Esophagus muscularis mucosa (tissue), 4 donors: ENCODE measurements at regions not wholly inside any gene's neighbourhood (a gene's known extent, or its start where the extent isn't known, plus 50 kb on each side); places are given as distances from the start of the nearest gene placed in this dataset.

ENCODE experiments used
- EP300 ChIP-seq: sonication (generic); formaldehyde crosslinking; IDR thresholded peaks from one replicate; pipeline ENCODE4 v1.6.1; 2017; ENCODE audit warnings: antibody characterized with exemption
- POLR2A ChIP-seq: fragments of 450-650 bp; IDR thresholded peaks from one replicate; pipeline ENCODE4 v1.6.1; 2017; ENCODE audit warnings: antibody characterized with exemption, moderate library complexity, mild to moderate bottlenecking, low read depth
- TF ChIP-seq, protein P1 (sequence below), 3 experiments: fragments of 200-600 bp in 2 of 3; fragments of 450-650 bp in 1 of 3; sonication (generic) in 2 of 3; IDR thresholded peaks; one replicate each; pipeline ENCODE4 v1.5.1; 2017 to 2019; ENCODE audit warnings: antibody characterized with exemption in 3 of 3, mild to moderate bottlenecking in 2 of 3, moderate library complexity in 1 of 3

DNA sequence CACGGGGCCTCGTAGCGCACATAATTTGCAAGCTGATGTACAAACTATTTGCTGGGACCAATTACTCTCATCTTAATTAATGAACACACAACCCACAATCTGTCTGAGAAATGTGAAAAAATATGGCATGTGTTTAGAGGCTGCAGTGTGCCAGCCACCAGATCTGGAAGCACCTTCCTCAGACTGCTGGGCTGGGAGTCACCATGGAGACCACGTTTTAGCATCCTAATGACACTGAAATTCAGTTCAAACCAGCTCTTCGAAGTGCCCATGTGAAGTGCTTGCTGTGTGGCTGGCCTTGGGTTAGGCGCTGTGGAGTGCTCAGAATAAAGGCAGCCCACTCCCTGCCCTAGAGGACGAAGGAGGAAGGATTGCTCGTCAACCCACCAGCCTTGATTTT, 482.4 kb downstream of the OMA1 start:
- TF ChIP-seq POLR2A (no peak), EP300 (no peak)
- TF ChIP-seq, protein P1, sequence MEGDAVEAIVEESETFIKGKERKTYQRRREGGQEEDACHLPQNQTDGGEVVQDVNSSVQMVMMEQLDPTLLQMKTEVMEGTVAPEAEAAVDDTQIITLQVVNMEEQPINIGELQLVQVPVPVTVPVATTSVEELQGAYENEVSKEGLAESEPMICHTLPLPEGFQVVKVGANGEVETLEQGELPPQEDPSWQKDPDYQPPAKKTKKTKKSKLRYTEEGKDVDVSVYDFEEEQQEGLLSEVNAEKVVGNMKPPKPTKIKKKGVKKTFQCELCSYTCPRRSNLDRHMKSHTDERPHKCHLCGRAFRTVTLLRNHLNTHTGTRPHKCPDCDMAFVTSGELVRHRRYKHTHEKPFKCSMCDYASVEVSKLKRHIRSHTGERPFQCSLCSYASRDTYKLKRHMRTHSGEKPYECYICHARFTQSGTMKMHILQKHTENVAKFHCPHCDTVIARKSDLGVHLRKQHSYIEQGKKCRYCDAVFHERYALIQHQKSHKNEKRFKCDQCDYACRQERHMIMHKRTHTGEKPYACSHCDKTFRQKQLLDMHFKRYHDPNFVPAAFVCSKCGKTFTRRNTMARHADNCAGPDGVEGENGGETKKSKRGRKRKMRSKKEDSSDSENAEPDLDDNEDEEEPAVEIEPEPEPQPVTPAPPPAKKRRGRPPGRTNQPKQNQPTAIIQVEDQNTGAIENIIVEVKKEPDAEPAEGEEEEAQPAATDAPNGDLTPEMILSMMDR (IDR thresholded peaks at IDR 0.05) = no peak
